IMR-90 (cell line): ENCODE measurements at regions not wholly inside any gene's neighbourhood (a gene's known extent, or its start where the extent isn't known, plus 50 kb on each side); places are given as distances from the start of the nearest gene placed in this dataset.

ENCODE experiments used
- CEBPB ChIP-seq: IDR thresholded peaks from 2 replicates; pipeline ENCODE4 v1.6.1; 2012; ENCODE audit warnings: low read depth, low read length, improper control_type of control experiment
- MXI1 ChIP-seq: IDR thresholded peaks from 2 replicates; pipeline ENCODE4 v1.6.1; 2012; ENCODE audit warnings: low read depth, mild to moderate bottlenecking, low read length, moderate library complexity, borderline replicate concordance
- NFE2L2 ChIP-seq: fragments of 150-350 bp; IDR thresholded peaks from 2 replicates; pipeline ENCODE4 v1.6.1; 2016; ENCODE audit warnings: low read depth, mild to moderate bottlenecking, low read length
- POLR2A ChIP-seq: IDR thresholded peaks from 2 replicates; pipeline ENCODE4 v1.6.1; 2012; ENCODE audit warnings: mild to moderate bottlenecking, low read depth, low read length
- RAD21 ChIP-seq: IDR thresholded peaks from 2 replicates; pipeline ENCODE4 v1.6.1; 2012; ENCODE audit warnings: low read length, improper control_type of control experiment
- SMC3 ChIP-seq: fragments of 150-350 bp; IDR thresholded peaks from 2 replicates; pipeline ENCODE4 v1.6.1; 2016; ENCODE audit warnings: low read depth, mild to moderate bottlenecking, antibody characterized with exemption, low read length, moderate library complexity
- TF ChIP-seq, protein P1 (sequence below): conservative IDR thresholded peaks from 2 replicates; pipeline ENCODE4 v1.5.1; 2012; ENCODE audit warnings: mild to moderate bottlenecking, low read depth, low read length, improper control_type of control experiment
- TF ChIP-seq, protein P2 (sequence below): fragments of 150-350 bp; IDR thresholded peaks from 2 replicates; pipeline ENCODE4 v1.6.1; 2017; ENCODE audit warnings: mild to moderate bottlenecking, antibody characterized with exemption, low read length, low read depth

DNA sequence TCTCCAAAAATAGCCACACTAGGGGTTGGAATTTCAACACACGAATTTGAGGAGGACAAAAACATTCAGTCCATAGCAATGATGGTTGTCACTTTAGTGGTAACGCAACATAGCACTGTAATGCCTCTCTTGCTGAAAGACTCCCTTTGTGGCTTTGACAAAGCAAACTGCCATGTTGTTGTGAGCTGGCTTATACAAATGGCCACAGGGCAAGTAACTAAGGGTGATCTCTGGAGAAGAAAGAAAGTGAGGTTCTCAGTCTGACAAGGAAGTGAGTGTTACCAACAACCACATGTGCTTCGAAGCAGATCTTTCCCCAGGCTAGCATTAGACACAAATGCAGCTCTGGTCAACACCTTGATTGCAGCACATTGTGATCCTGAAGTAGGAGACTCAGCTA, 79.1 kb upstream of the PCDH17 start:
- TF ChIP-seq, protein P1, sequence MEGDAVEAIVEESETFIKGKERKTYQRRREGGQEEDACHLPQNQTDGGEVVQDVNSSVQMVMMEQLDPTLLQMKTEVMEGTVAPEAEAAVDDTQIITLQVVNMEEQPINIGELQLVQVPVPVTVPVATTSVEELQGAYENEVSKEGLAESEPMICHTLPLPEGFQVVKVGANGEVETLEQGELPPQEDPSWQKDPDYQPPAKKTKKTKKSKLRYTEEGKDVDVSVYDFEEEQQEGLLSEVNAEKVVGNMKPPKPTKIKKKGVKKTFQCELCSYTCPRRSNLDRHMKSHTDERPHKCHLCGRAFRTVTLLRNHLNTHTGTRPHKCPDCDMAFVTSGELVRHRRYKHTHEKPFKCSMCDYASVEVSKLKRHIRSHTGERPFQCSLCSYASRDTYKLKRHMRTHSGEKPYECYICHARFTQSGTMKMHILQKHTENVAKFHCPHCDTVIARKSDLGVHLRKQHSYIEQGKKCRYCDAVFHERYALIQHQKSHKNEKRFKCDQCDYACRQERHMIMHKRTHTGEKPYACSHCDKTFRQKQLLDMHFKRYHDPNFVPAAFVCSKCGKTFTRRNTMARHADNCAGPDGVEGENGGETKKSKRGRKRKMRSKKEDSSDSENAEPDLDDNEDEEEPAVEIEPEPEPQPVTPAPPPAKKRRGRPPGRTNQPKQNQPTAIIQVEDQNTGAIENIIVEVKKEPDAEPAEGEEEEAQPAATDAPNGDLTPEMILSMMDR = no peak
- TF ChIP-seq NFE2L2 (no peak), MXI1 (no peak), SMC3 (no peak), RAD21 (no peak), POLR2A (no peak), CEBPB (no peak)
- TF ChIP-seq, protein P2, sequence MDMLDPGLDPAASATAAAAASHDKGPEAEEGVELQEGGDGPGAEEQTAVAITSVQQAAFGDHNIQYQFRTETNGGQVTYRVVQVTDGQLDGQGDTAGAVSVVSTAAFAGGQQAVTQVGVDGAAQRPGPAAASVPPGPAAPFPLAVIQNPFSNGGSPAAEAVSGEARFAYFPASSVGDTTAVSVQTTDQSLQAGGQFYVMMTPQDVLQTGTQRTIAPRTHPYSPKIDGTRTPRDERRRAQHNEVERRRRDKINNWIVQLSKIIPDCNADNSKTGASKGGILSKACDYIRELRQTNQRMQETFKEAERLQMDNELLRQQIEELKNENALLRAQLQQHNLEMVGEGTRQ = no peak
